Activated CD4-positive, alpha-beta memory T cell treated with anti-CD3 and anti-CD28 coated beads, Interleukin-2, amount 10 ng/mL, durations not matched to agents 7 days and 5 days (primary cell): ENCODE measurements at regions not wholly inside any gene's neighbourhood (a gene's known extent, or its start where the extent isn't known, plus 50 kb on each side); places are given as distances from the start of the nearest gene placed in this dataset.

Experiments
- CTCF ChIA-PET: fragments of 350-600 bp; sonication (Branson Sonifier 250); formaldehyde crosslinking; loops from one replicate; lab custom pipeline; 2021; ENCODE audit warnings: antibody characterized with exemption, inconsistent platforms; lab: Charles Lee
- POLR2A ChIA-PET: fragments of 350-600 bp; sonication (Branson Sonifier 250); formaldehyde crosslinking; loops from one replicate; lab custom pipeline; 2021; ENCODE audit warnings: antibody characterized with exemption; lab: Charles Lee
- DNase-seq: peaks from one replicate; pipeline ENCODE4 v3.0.0-alpha.2; 2020
- H3K27ac Mint-ChIP-seq: one replicate; pipeline ENCODE4 v1.8.0; 2021; ENCODE audit warnings: mild to moderate bottlenecking, mixed read lengths
- H3K27me3 Mint-ChIP-seq: one replicate; pipeline ENCODE4 v1.8.0; 2021; ENCODE audit warnings: mixed read lengths
- H3K36me3 Mint-ChIP-seq: one replicate; pipeline ENCODE4 v1.8.0; 2021; ENCODE audit warnings: low read depth, mixed read lengths
- H3K4me1 Mint-ChIP-seq: one replicate; pipeline ENCODE4 v1.8.0; 2021; ENCODE audit warnings: mixed read lengths
- H3K4me3 Mint-ChIP-seq: one replicate; pipeline ENCODE4 v1.8.0; 2021; ENCODE audit warnings: mild to moderate bottlenecking, mixed read lengths
- H3K9me3 Mint-ChIP-seq: one replicate; pipeline ENCODE4 v1.8.0; 2021; ENCODE audit warnings: mixed read lengths

- no peaks in the 10 kb centered on the region for H3K4me1 Mint-ChIP-seq
- H3K4me3 Mint-ChIP-seq = no peak overlapping the region
- no peaks in the 10 kb centered on the region for H3K9me3 Mint-ChIP-seq
- ChIA-PET CTCF (interaction anchor here (1.9 kb wide), 1 partner anchor 12 kb away, joined by 8 read pairs; no protein-coding TSS in a partner anchor), POLR2A (no interaction called here)
- no peaks in the 10 kb centered on the region for H3K36me3 Mint-ChIP-seq
- no peak overlapping the region for H3K27ac Mint-ChIP-seq
- H3K27me3 Mint-ChIP-seq = no peaks in the 10 kb centered on the region
- no peak for DNase-seq
Observed at GRCh38 chr22:49292909-49293308, 534.8 kb downstream of the BRD1 start.

DNA sequence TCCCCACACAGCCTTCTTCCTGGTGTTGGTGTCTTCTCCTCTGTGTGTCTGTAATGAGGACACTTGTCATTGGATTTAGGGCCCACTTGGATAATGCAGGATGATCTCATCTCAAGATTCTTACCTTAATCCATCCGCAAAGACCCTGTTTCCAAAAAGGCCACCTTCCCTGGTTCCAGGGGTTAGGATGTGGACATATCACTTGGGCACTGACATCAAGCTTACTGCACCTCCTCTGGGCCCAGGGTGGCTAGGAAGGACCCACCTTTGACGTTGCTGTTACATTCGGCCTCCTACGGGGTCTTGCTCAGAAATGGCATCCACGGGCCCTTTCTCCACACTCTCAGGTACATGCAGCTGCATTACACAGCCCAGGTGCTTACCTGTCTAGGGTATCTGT, 535.9 kb downstream of the BRD1 start:
- ChIA-PET POLR2A (no interaction called here), CTCF (no interaction called here)
- H3K9me3 Mint-ChIP-seq = no peaks in the 10 kb centered on the region
- no peak overlapping the region for H3K27ac Mint-ChIP-seq
- H3K27me3 Mint-ChIP-seq = no peaks in the 10 kb centered on the region
- H3K4me1 Mint-ChIP-seq = no peaks in the 10 kb centered on the region
- H3K4me3 Mint-ChIP-seq = no peak overlapping the region
- DNase-seq = no peak
- H3K36me3 Mint-ChIP-seq = no peaks in the 10 kb centered on the region

- CTCF ChIA-PET = interaction anchor here (2.0 kb wide), 1 partner anchor 14 kb away, joined by 4 read pairs; no protein-coding TSS in a partner anchor
- H3K27me3 Mint-ChIP-seq = no peaks in the 10 kb centered on the region
Observed at GRCh38 chr22:49291169-49291568, 536.5 kb downstream of the BRD1 start.

DNA sequence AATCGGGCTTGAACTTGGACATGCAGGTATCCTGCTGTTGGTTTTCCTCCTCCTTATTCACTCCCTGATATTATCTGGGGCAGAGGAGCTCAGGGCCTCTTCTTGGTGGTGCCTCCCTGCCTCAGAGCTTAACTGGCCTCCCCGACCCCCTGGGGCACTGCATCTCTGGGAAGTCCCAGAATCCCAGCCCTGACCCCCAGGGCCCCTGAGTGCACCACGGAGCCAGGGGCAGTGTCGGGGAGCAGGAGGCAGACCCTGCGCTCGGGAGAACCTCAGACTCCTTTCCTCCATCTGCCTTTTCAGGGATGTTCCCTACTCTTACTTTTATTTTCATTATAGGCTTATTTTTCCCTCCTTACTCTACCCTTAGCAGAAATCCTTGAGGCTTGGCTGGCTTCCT, 537.0 kb downstream of the BRD1 start:
- H3K4me1 Mint-ChIP-seq = no peaks in the 10 kb centered on the region
- H3K27me3 Mint-ChIP-seq = no peaks in the 10 kb centered on the region
- CTCF ChIA-PET = interaction anchor here (2.0 kb wide), 1 partner anchor 15 kb away, joined by 4 read pairs; no protein-coding TSS in a partner anchor
- H3K36me3 Mint-ChIP-seq = no peaks in the 10 kb centered on the region
- POLR2A ChIA-PET = no interaction called here
- no peak overlapping the region for H3K27ac Mint-ChIP-seq
- H3K9me3 Mint-ChIP-seq = no peaks in the 10 kb centered on the region
- DNase-seq = no peak
- no peak overlapping the region for H3K4me3 Mint-ChIP-seq

More at GRCh38 chr22:49291169-49291568, 536.5 kb downstream of the BRD1 start:
- POLR2A ChIA-PET = no interaction called here
- Mint-ChIP-seq H3K27ac (no peak overlapping the region), H3K36me3 (no peaks in the 10 kb centered on the region), H3K4me1 (no peaks in the 10 kb centered on the region), H3K9me3 (no peaks in the 10 kb centered on the region), H3K4me3 (no peak overlapping the region)
- DNase-seq = no peak

DNA sequence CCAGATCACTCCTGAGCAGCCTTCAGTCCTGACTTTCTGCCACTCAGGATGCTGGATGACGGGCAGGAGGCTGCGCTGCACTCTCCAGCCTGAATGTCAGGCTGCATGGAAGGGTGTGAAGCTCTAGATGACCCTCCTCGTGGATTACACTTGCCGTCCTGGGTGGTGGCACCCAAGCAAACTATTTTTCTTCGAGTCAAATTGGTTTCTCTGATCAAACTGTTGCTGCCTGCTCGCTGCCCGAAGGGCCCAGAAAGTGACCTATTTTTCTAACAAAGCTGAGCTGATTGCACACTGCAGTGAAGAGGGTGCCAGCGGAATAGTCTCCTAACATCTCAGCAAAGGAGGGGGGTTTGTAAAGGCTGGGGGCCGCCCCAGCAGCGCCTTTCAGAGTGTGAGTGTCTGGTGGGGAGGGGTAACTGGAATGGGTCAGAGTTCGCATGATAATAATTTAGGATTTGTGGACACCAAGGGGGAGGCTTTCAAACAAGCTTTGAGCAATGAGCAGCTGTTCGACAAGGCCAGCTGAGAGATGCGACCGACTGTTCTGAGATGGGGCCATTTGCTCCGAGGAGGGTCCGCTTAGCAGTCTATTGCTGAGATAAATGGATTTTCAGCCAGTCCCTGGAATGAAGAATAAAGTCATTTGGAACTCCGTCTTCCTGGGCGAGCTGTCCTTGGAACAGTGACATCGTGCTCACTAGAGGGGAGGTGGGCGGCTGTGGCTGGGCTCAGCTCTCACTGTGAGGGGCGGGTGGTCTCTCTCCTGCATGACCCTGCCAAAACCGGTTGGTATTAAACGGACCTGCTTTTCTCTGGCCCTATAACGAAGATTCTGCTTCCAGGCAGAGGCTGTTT, 537.6 kb downstream of the BRD1 start:
- no peaks in the 10 kb centered on the region for H3K36me3 Mint-ChIP-seq
- no peaks in the 10 kb centered on the region for H3K9me3 Mint-ChIP-seq
- no peaks in the 10 kb centered on the region for H3K27me3 Mint-ChIP-seq
- H3K27ac Mint-ChIP-seq = no peak overlapping the region
- no peaks in the 10 kb centered on the region for H3K4me1 Mint-ChIP-seq
- H3K4me3 Mint-ChIP-seq = no peak overlapping the region
- CTCF ChIA-PET = interaction anchor here (2.0 kb wide), 1 partner anchor 15 kb away, joined by 4 read pairs; no protein-coding TSS in a partner anchor
- POLR2A ChIA-PET = no interaction called here
- no peak for DNase-seq

DNA sequence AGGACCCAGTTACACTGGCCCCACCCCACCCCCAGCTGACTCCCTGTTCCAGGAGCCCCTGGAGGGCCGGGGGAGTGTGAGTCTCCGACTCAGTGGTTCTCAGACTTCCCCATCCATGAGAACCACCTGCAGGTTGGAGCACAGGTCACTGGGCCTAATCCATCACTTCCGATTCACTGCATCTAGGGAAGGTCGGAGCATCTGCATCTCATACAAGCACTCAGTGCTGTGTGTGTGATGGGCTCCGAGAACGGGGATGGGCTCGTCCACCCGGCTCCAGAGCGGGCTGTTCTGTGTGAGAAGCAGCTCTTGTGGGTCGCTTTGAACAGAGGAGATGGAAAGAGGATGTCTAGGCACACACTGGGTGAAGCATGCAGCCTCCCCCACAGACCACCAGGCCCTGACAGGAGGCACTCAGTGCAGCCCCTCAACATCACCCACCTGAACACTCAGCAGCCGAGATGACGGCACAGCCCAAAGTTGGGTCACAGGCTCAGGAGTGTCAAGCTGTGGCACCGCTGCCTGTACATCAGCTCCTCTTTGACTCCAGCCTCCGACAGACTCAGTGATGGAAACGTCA, 541.4 kb downstream of the BRD1 start:
- Mint-ChIP-seq H3K27ac (no peak overlapping the region), H3K27me3 (peaks cover 3% of the 10 kb centered on the region), H3K4me1 (no peaks in the 10 kb centered on the region), H3K9me3 (no peaks in the 10 kb centered on the region), H3K36me3 (no peaks in the 10 kb centered on the region), H3K4me3 (no peak overlapping the region)
- CTCF ChIA-PET = no interaction called here
- POLR2A ChIA-PET = no interaction called here
- no peak for DNase-seq

DNA sequence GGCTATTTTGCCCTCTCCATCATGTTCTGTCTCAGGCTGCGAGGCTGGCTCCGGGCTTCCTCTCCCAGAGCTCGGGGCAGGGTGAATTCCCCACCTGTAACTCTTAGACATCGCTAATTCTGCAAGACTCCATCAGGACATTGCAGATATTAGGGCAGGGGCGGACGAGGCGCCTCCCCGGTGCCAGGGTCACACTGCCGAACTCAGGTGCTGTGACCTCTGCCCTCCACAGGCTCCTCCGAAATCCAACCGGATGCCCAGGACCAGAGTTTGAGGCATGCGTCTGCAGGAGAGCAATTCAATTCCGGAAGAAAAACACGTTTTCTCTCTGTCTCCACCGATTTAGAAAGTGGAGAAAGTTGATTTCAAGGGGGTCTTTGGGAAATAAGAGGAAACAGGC, 542.7 kb downstream of the BRD1 start:
- H3K36me3 Mint-ChIP-seq = no peaks in the 10 kb centered on the region
- DNase-seq = no peak
- ChIA-PET POLR2A (no interaction called here), CTCF (no interaction called here)
- no peaks in the 10 kb centered on the region for H3K9me3 Mint-ChIP-seq
- H3K4me3 Mint-ChIP-seq = no peak overlapping the region
- H3K4me1 Mint-ChIP-seq = no peaks in the 10 kb centered on the region
- H3K27me3 Mint-ChIP-seq = peaks cover 3% of the 10 kb centered on the region
- H3K27ac Mint-ChIP-seq = no peak overlapping the region

DNA sequence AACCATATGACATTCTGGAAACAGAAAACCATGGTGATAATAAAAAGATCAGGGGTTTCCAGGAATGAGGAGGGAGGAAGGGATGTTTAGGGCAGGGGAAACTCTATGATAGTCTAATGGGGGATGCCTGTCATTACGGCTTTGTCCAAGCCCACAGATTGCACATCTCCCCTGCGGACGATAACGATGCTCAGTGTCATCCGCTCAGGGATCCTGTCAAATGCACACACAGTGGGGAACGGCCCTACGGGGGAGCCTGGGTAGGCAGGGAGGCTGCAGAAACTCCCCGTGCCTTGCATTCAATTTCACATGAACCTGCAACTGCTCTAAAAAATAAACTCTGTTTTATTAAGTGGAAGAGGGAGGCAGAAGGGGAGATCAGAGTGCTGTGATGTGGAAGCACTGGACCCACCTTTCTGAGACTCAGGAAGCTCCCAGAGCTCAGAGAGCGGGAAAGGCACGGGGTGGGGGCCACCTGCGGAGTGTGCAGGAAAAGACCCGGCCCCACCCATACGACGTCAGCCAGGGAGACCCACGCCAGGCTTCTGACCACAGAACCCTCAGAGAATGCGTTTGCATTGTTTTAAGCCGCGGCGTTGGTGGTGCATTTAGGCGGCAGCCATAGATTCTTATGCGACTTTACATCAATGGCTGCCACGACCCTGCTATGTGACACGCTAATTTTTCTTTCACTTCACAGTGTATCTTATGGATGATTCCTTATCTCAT, 543.5 kb downstream of the BRD1 start:
- Mint-ChIP-seq H3K9me3 (no peaks in the 10 kb centered on the region), H3K4me1 (no peaks in the 10 kb centered on the region), H3K36me3 (no peaks in the 10 kb centered on the region), H3K4me3 (no peak overlapping the region), H3K27me3 (peaks cover 3% of the 10 kb centered on the region), H3K27ac (no peak overlapping the region)
- POLR2A ChIA-PET = no interaction called here
- CTCF ChIA-PET = no interaction called here
- no peak for DNase-seq

DNA sequence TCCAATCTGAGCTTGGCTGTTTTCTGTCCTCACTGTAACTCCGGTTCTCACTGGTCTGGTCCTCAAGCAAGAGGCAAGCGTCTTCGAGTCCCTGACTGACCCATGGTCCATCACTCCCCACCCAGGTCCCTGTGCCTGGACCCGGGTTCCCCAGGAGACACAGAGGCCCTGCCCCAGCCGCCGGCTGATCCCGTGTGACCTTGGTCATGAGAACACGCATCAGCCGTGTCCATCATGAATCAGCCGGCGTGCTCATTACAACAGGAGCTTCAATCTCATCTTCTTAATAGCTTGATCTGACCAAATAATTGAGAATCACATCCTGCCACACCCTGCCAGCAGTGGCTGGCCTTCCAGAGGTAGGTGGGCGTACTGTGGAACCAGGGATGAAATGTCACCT, 545.1 kb downstream of the BRD1 start:
- no peak overlapping the region for H3K4me3 Mint-ChIP-seq
- POLR2A ChIA-PET = no interaction called here
- no peak overlapping the region for H3K27ac Mint-ChIP-seq
- CTCF ChIA-PET = no interaction called here
- DNase-seq = no peak
- H3K36me3 Mint-ChIP-seq = no peaks in the 10 kb centered on the region
- H3K9me3 Mint-ChIP-seq = no peaks in the 10 kb centered on the region
- H3K27me3 Mint-ChIP-seq = peaks cover 3% of the 10 kb centered on the region
- H3K4me1 Mint-ChIP-seq = no peaks in the 10 kb centered on the region

DNA sequence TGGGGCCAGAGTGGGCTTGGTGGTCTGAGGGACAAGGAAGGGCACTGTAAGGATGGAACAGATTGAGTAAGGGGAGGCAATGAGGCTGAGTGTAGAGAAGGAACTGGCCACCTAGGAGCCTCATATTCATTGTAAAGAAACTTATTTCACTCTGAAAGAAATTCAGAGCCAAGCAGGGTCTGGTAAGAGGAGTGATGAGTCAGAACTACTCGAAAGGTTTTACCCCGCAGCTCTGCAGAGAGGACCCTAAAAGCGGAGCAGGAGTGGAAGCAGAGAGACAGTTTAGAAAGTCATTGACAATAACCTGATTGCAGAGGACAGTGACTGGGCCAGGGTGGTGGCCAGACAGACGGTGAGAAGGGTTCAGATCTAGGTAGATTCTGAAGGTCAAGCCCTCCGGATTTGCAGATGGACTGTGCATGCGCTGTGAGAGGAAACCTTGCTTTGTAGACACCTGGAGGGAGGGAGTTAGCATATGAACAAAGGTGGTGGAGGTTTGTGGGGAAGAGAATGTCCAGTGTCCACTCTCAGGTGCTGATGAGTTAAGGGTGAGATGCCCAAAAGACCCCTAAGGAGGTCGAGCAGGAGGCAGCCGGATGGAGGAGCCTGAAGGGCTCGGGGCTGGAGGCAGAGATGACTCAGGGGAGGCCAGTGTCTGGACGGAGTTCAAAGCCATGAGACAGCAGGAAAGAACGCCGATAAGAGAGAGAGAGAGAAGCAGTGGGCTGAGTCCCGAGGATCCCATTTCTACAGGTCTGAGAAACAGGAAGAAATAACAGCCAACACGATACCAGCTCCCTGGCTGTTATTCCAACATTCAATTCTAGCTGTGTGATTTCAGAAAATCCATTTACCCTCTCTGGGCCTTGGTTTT, 546.0 kb downstream of the BRD1 start:
- Mint-ChIP-seq H3K4me1 (no peaks in the 10 kb centered on the region), H3K36me3 (no peaks in the 10 kb centered on the region), H3K9me3 (no peaks in the 10 kb centered on the region), H3K27me3 (peaks cover 3% of the 10 kb centered on the region), H3K27ac (no peak overlapping the region), H3K4me3 (no peak overlapping the region)
- POLR2A ChIA-PET = no interaction called here
- CTCF ChIA-PET = no interaction called here
- DNase-seq = no peak

DNA sequence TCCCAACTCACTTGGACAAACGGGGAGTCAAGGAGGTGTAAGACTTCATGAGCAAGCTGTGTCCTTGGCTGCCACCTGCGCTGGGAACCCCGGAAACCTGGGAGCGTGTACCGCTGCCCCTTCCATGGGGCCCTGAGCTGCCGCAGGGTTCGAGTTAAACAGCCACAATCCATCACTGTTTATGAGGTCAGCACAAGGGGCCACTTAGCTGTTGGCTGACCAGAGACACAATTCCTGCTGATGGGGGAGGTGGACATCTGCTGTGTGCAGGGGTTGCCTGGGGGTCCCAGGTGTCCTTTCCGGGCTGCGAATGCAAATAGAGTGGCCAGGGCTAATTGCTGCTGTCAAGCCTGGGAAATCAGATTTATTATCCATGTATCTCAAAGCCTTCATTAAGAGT, 549.3 kb downstream of the BRD1 start:
- Mint-ChIP-seq H3K9me3 (no peaks in the 10 kb centered on the region), H3K36me3 (no peaks in the 10 kb centered on the region), H3K27me3 (no peaks in the 10 kb centered on the region), H3K4me1 (no peaks in the 10 kb centered on the region), H3K27ac (no peak overlapping the region), H3K4me3 (no peak overlapping the region)
- no peak for DNase-seq
- CTCF ChIA-PET = no interaction called here
- POLR2A ChIA-PET = no interaction called here

- Mint-ChIP-seq H3K27ac (no peak overlapping the region), H3K9me3 (no peaks in the 10 kb centered on the region), H3K27me3 (no peaks in the 10 kb centered on the region), H3K36me3 (no peaks in the 10 kb centered on the region), H3K4me1 (no peaks in the 10 kb centered on the region), H3K4me3 (no peak overlapping the region)
- ChIA-PET POLR2A (no interaction called here), CTCF (no interaction called here)
- no peak for DNase-seq
Observed at GRCh38 chr22:49276567-49276966, 551.1 kb downstream of the BRD1 start.
